GM20000 (cell line): ENCODE measurements at regions not wholly inside any gene's neighbourhood (a gene's known extent, or its start where the extent isn't known, plus 50 kb on each side); places are given as distances from the start of the nearest gene placed in this dataset.
A peak's percentile ranks its signal among the peaks of the same experiment; 100 is the strongest.
"Not testable (repeated sequence)": the region's sequence is repeated elsewhere in the genome, so short reads cannot be mapped to it uniquely, and the experiment has no call there.

ENCODE experiments used
- DNase-seq: peaks from one replicate; pipeline ENCODE4 v3.0.0; 2012; ENCODE audit warnings: low spot score
- TF ChIP-seq, protein P1 (sequence below): IDR thresholded peaks from 2 replicates; pipeline ENCODE4 v1.5.1; 2012; ENCODE audit warnings: mild to moderate bottlenecking, control low read depth; ENCODE audit errors: extremely low read depth, missing control alignments

DNA sequence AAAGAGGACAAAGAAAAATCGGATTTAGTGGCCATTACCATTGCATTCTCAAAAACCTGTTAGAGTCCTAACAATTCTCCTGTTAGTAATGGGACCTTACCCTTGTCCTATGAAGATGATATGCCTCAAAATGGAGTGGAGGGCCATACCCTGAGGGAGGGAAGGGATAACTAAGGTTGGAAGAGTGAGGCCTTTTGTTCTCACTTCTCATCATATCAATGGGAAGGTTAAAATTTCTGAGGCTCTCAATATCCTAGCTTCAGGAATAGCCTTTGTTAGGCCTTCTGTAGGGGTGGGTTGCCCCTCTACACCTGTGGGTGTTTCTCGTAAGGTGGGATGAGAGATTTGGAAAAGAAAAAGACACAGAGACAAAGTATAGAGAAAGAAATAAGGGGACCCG, 109.4 kb upstream of the SGIP1 start:
- DNase-seq: not testable (repeated sequence)

DNA sequence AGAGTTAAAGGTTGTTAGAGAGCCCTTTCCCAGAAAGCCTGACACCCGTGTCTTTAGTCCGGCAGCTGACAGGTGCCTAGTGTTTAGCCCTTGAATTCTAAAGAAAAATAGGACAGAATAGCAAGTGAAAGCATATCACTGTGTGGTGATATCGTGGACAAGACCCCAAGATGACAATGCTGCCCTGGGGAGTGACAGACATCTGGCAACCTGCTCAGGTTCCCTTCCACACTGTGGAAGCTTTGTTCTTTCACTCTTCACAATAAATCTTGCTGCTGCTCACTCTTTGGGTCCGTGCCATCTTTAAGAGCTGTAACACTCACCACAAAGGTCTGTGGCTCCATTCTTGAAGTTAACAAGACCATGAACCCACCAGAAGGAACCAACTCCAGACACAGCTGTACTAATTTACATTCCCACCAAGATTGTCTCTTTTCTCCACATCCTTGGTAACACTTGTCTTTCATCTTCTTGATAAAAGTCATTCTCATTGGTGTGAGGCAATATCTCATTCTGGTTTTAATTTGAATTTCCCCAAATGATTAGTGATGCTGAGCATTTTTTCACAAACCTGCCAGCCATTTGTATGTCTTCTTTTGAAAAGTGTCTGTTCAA, 107.6 kb upstream of the SGIP1 start:
- DNase-seq: no peak
- TF ChIP-seq, protein P1, sequence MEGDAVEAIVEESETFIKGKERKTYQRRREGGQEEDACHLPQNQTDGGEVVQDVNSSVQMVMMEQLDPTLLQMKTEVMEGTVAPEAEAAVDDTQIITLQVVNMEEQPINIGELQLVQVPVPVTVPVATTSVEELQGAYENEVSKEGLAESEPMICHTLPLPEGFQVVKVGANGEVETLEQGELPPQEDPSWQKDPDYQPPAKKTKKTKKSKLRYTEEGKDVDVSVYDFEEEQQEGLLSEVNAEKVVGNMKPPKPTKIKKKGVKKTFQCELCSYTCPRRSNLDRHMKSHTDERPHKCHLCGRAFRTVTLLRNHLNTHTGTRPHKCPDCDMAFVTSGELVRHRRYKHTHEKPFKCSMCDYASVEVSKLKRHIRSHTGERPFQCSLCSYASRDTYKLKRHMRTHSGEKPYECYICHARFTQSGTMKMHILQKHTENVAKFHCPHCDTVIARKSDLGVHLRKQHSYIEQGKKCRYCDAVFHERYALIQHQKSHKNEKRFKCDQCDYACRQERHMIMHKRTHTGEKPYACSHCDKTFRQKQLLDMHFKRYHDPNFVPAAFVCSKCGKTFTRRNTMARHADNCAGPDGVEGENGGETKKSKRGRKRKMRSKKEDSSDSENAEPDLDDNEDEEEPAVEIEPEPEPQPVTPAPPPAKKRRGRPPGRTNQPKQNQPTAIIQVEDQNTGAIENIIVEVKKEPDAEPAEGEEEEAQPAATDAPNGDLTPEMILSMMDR: no peak

DNA sequence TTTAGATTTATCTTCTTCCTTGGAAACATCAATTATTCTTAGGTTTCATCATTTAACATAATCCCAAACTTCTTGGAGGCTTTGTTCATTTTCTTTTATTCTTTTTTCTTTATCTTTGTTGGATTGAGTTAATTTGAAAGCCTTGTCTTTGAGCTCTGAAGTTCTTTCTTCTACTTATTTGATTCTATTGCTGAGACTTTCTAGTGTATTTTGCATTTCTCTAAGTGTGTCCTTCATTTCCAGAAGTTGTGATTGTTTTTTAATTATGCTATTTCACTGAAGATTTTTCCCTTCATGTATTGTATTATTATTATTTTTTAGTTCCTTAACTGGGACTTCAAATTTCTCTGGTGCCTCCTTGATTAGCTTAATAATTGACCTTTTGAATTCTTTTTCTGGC, 103.1 kb upstream of the SGIP1 start:
- DNase-seq: not testable (repeated sequence)

DNA sequence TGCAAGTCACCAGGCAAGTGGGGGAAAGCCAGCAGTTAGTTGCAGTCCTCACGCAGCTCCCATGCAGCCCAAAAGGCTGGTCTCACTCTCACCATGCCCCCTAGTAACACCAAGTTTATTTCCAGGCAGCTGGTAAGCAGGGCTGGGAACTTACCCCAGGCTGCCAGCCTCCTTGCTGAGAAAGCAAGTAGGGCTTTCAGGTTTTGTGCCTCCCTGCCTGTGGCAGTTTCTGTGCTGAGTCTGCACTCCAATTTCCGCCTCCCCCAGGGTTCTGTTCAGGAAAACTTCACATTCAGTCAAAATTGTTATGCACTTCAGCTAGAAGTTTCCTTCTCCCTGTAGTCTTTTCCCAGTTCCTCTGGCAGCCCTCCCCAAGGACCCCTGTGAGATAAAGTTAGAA, 102.0 kb upstream of the SGIP1 start:
- TF ChIP-seq, protein P1: no peak
- DNase-seq: no peak

DNA sequence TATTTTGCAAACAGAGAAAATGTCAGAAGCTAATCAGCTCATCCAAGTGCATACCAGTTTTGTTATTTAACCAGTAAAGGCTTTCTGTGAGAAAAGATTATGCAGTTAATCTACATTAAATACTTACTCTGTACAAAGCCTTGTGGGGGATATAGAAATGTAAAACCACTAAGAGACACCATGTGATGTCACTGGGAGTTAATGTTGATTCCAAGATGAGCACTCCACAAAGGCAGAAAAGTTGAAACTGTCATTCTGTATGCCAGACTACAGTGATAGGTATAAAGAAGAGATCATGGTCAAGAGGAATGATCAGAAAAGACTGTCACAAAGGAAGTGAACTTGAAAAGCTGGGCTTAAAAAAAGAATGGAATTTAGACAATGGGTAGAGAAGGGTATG, 100.3 kb upstream of the SGIP1 start:
- DNase-seq: no peak
- TF ChIP-seq, protein P1: no peak

DNA sequence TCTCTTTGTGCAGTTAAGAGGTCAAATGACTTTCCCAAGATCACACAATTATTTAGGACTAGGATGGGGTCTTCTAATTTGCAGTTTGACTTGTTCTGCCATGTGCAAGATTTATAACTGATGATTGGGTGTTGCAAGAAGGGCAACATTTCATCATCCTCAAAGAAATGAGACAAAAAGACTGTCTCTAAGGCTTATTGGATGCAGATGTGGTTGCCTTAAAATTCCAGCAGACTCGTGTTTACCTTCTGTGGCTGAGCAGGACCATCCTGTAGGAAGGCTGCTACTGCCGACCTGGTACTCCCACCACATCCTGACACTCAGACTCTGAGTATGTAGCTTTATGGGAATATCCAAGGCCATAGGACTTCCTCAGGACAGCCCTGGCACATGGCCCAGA, 99.9 kb upstream of the SGIP1 start:
- TF ChIP-seq, protein P1: no peak
- DNase-seq: no peak

DNA sequence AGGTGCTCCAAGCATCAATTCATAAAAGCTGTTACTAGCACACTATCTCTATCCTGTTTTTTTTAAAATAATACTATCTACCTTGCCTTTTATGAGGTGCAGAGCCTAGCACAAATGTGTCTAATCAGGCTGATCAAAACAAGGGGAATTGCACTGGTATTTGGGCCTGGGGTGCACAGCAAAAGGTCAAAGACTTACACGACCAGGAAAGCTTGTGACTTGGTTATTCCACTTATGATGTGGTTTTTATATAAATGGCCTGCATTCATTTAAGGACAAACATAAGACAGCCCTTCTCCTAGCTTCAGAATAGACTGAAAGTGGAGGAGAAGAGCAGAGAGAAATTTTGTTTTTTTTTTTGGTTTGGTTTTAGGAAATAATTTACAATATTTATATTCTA, 98.4 kb upstream of the SGIP1 start:
- DNase-seq: no peak

DNA sequence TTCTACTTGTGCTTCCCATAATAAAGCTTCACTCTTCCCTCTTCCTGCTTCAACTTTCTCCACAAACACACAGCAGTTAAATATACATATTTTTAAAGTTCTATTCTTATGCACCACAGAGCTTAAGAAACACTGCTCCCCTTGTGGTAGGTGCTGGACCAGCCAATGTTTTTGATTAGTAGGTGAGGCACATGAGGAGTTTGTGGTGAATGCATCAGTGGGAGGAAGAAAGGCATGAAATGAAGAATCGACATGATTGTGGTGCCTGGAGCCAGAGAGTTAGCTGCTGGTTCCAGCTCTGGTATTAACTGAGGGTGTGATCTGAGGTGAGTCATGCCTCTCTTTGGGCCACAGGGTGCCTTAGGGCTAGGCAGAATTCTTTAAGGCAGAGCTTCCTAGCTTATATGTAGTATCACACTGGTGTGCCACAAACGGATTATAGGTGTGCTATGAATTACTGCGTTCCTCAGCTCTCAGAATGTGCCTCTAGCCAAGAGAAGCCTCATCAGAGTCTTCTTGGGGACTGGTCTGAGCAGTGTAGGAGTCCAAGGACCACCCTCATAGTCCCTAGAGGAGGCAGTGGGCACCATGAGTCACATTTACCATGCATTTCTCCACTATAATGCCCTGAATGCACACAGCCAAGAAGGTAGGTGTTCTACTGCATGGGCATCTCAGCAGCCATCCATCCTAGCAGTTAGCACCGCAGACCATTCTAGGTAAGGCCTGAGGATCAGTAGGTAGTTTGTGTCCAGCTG, 97.4 kb upstream of the SGIP1 start:
- peak; percentile 37 for DNase-seq

More for the DNA sequence above, 98.4 kb upstream of the SGIP1 start:
- TF ChIP-seq, protein P1: no peak

More for the DNA sequence above, 97.4 kb upstream of the SGIP1 start:
- TF ChIP-seq, protein P1: peak; percentile 44
